Fibroblast of lung (primary cell): ENCODE measurements at regions not wholly inside any gene's neighbourhood (a gene's known extent, or its start where the extent isn't known, plus 50 kb on each side); places are given as distances from the start of the nearest gene placed in this dataset.
A peak's percentile ranks its signal among the peaks of the same experiment; 100 is the strongest.

Experiments
- DNase-seq, 2 donors: peaks; one replicate each; pipeline versions ENCODE4 v3.0.0 to v3.0.0-alpha.2; 2010; ENCODE audit warnings: low read depth in 2 of 2
- H2AFZ ChIP-seq: 2 replicates; pipeline ENCODE4 v1.5.1; 2012; ENCODE audit warnings: low read length, control low read depth, inconsistent platforms
- H3K27ac ChIP-seq: 2 replicates; pipeline ENCODE4 v1.5.1; 2011; ENCODE audit warnings: low read length, control low read depth; ENCODE audit not compliant: insufficient read depth
- H3K27me3 ChIP-seq: 2 replicates; pipeline ENCODE4 v1.5.1; 2011; ENCODE audit warnings: mild to moderate bottlenecking, low read length; ENCODE audit not compliant: control insufficient read depth, insufficient read depth
- H3K36me3 ChIP-seq: 2 replicates; pipeline ENCODE4 v1.5.1; 2011; ENCODE audit warnings: low read length; ENCODE audit not compliant: control insufficient read depth, insufficient read depth
- H3K4me1 ChIP-seq: 2 replicates; pipeline ENCODE4 v1.5.1; 2011; ENCODE audit warnings: low read length; ENCODE audit not compliant: control insufficient read depth, insufficient read depth; ENCODE audit errors: extremely low read depth
- H3K4me2 ChIP-seq: 2 replicates; pipeline ENCODE4 v1.5.1; 2011; ENCODE audit warnings: low read length, control low read depth; ENCODE audit not compliant: insufficient read depth; ENCODE audit errors: extremely low read depth
- H3K4me3 ChIP-seq, 4 experiments: fragments of 200-600 bp in 1 of 4; sonication (generic) in 1 of 4; replicated peaks in 1 of 4; 2 replicates each; pipeline ENCODE4 v1.5.1; 2011 to 2016; ENCODE audit warnings: low read length in 4 of 4, low read depth in 3 of 4, mild to moderate bottlenecking in 3 of 4, control low read depth in 2 of 4, inconsistent platforms in 1 of 4, mixed read lengths in 1 of 4; ENCODE audit not compliant: insufficient read depth in 1 of 4; ENCODE audit errors: control extremely low read depth in 1 of 4
- H3K79me2 ChIP-seq: 2 replicates; pipeline ENCODE4 v1.5.1; 2012; ENCODE audit warnings: mild to moderate bottlenecking, low read length, inconsistent platforms; ENCODE audit not compliant: control insufficient read depth, insufficient read depth
- H3K9ac ChIP-seq: 2 replicates; pipeline ENCODE4 v1.5.1; 2011; ENCODE audit warnings: mild to moderate bottlenecking, low read length, control low read depth; ENCODE audit not compliant: insufficient read depth
- H3K9me3 ChIP-seq: 2 replicates; pipeline ENCODE4 v1.5.1; 2012; ENCODE audit warnings: low read depth, low read length; ENCODE audit not compliant: control insufficient read depth, insufficient read depth
- H4K20me1 ChIP-seq: 2 replicates; pipeline ENCODE4 v1.5.1; 2011; ENCODE audit warnings: low read length; ENCODE audit not compliant: control insufficient read depth, insufficient read depth; ENCODE audit errors: extremely low read depth
- CTCF ChIP-seq, 2 donors: IDR thresholded peaks in 1 of 2; conservative IDR thresholded peaks in 1 of 2; 1 replicate in 1 of 2; 2 replicates in 1 of 2; pipeline ENCODE4 v1.5.1; 2011 to 2012; ENCODE audit warnings: low read length in 2 of 2, control low read depth in 1 of 2, inconsistent platforms in 1 of 2, low read depth in 1 of 2, mild to moderate bottlenecking in 1 of 2
- EZH2 ChIP-seq: IDR thresholded peaks from 2 replicates; pipeline ENCODE4 v1.5.1; 2012; ENCODE audit warnings: low read length, control low read depth, mild to moderate bottlenecking; ENCODE audit errors: missing control alignments

GRCh38 chr3:31246293-31247062 lies 286.2 kb upstream of the STT3B start:
- H3K27ac ChIP-seq, result no peak overlapping the region
- H2AFZ ChIP-seq, result no peak overlapping the region
- no peak overlapping the region for H3K4me2 ChIP-seq
- no peak for DNase-seq
- no peaks in the 10 kb centered on the region for H3K79me2 ChIP-seq
- no peaks in the 10 kb centered on the region for H3K9me3 ChIP-seq
- no peak overlapping the region for H3K4me3 ChIP-seq
- H4K20me1 ChIP-seq, result no peaks in the 10 kb centered on the region
- H3K36me3 ChIP-seq, result no peaks in the 10 kb centered on the region
- TF ChIP-seq CTCF (conservative IDR thresholded peaks at IDR 0.05 in 1 of 2, IDR thresholded peaks at IDR 0.05 in 1 of 2; ENCODE audit: low read depth in 1 of 2, low read length in 2 of 2) (no peak), EZH2 (no peak)
- H3K4me1 ChIP-seq, result no peaks in the 10 kb centered on the region
- no peaks in the 10 kb centered on the region for H3K27me3 ChIP-seq
- no peak overlapping the region for H3K9ac ChIP-seq

DNA sequence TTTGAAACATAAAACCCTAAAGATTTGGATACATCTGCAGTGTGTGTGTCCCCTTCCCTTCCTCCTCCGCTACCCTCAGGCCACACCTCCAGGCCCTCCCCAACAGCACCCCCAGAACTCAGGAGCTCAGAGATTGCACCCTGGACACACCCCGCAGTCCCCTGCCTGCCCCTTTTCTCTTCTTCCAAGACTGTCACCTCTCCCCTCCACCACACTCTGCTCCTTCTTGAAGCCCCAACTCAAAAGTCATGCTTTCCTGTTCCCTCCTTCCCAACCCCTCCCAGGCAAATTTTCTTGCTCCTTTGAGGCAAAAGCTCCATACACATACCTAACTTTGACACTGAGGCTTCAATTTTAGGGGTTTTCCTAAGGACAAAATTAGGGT lies 285.7 kb upstream of the STT3B start:
- no peak overlapping the region for H2AFZ ChIP-seq
- no peak overlapping the region for H3K9ac ChIP-seq
- H4K20me1 ChIP-seq, result no peaks in the 10 kb centered on the region
- TF ChIP-seq CTCF (conservative IDR thresholded peaks at IDR 0.05 in 1 of 2, IDR thresholded peaks at IDR 0.05 in 1 of 2; ENCODE audit: low read depth in 1 of 2, low read length in 2 of 2) (no peak), EZH2 (no peak)
- no peaks in the 10 kb centered on the region for H3K79me2 ChIP-seq
- no peaks in the 10 kb centered on the region for H3K36me3 ChIP-seq
- no peaks in the 10 kb centered on the region for H3K4me1 ChIP-seq
- no peak overlapping the region for H3K27ac ChIP-seq
- no peak overlapping the region for H3K4me2 ChIP-seq
- no peak overlapping the region for H3K4me3 ChIP-seq
- no peak for DNase-seq
- no peaks in the 10 kb centered on the region for H3K27me3 ChIP-seq
- no peaks in the 10 kb centered on the region for H3K9me3 ChIP-seq

DNA sequence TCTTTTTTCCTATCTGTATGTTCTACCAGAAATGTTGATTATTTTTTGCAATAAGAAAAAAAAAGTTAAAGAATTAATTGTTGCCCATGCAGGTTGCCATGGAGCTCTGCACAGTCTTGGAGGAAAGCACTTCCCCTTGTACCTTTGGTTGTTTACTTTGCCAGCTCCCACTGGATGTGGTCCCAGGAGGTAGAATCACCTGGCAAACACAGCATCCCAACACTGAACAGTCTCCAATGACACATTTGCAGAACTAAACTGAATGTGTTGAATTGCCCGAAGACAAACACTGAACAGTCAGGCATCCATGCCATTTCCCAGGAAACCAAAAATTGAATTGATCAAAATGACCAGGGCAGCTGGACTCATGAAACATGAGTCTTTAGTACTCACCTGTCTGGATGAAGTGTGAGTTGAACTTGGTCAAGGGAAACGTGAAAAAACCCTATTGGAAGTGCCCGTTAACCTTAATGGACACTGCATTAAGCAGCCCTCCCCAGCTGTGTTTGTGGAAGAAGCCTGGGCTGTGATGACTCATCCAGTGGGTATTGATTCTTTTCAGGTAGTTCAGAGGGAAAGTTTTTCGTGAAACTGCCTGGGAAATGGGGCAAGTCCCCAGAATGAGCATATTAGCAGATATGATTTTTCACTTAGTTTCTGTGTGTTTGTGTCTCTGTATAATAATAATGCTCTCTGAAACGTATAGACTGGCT lies 284.7 kb upstream of the STT3B start:
- Histone ChIP-seq H3K4me1 (no peaks in the 10 kb centered on the region), H4K20me1 (no peaks in the 10 kb centered on the region), H3K4me3 (no peak overlapping the region), H3K36me3 (no peaks in the 10 kb centered on the region), H3K4me2 (no peak overlapping the region), H2AFZ (no peak overlapping the region), H3K27ac (no peak overlapping the region), H3K9me3 (no peaks in the 10 kb centered on the region), H3K27me3 (no peaks in the 10 kb centered on the region), H3K79me2 (no peaks in the 10 kb centered on the region), H3K9ac (no peak overlapping the region)
- DNase-seq, result peak in 1 of 2 donors; percentile 43
- TF ChIP-seq CTCF (conservative IDR thresholded peaks at IDR 0.05 in 1 of 2, IDR thresholded peaks at IDR 0.05 in 1 of 2; ENCODE audit: low read depth in 1 of 2, low read length in 2 of 2) (no peak), EZH2 (no peak)
